ENCODE measurements at regions not wholly inside any gene's neighbourhood (a gene's known extent, or its start where the extent isn't known, plus 50 kb on each side); places are given as distances from the start of the nearest gene placed in this dataset.

DNA sequence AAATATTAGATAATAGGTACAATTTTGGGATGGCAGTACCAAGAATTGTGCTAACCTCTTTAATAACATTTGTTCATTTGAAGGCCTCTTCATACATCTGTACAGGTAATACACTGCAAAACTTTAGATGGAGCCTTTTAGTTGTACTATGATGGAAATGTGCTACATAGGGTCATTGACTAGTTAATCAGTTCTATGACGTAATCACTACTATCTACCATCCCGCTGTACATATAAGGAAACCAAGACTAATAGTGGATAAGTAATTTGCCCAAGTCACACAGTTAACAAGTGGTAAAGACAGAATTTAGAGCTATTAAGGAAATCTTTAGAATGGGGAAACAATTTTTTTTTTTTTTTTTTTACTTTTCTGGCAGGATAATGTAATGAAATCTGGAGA is 521.3 kb downstream of the TUSC7 start:
- TF ChIP-seq GATA3 (IDR thresholded peaks at IDR 0.05; ENCODE audit: low read depth, low read length) (no peak), GATA2 (IDR thresholded peaks at IDR 0.05; ENCODE audit: low read depth, low read length) (no peak)

DNA sequence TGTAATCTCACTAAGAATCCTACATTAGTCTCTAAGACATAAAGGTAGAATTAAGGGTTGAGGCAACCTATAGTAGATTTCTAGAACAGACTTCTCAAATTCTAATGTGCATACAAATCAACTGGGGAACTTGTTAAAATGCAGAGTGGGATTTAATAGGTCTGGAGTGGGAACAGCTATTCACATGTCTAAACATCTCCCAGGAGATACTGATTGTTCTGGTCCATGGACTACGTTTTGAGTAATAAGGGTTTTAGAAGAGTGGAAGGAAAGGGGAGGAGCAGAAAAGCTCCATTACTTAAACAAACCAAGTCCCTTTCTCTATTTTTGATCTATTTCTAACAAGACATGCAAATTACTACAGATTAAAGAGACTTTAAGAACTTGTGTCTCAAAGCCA is 524.8 kb downstream of the TUSC7 start:
- no peak for TF ChIP-seq GATA3 (IDR thresholded peaks at IDR 0.05; ENCODE audit: low read depth, low read length)
- no peak for TF ChIP-seq GATA2 (IDR thresholded peaks at IDR 0.05; ENCODE audit: low read depth, low read length)

DNA sequence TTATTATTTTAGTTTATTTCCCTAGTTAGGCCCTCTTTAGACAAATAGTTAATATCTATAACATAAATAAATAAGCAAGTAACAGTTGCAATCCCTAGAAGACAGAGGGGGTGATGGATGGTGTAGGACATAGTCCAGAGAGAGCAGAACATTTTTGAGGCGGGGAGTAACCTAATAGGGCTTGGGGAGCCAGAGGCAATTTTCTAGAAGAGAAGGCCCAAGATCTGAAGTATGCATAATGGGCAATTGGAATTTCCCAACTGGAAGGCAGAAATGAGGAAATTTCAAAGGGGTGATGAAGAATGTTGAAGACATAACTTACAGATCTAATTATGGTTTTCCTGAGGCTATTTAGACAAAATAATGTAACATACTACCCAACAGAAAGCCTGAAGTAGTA is 525.7 kb downstream of the TUSC7 start:
- TF ChIP-seq GATA2 (IDR thresholded peaks at IDR 0.05; ENCODE audit: low read depth, low read length) (no peak), GATA3 (IDR thresholded peaks at IDR 0.05; ENCODE audit: low read depth, low read length) (no peak)

DNA sequence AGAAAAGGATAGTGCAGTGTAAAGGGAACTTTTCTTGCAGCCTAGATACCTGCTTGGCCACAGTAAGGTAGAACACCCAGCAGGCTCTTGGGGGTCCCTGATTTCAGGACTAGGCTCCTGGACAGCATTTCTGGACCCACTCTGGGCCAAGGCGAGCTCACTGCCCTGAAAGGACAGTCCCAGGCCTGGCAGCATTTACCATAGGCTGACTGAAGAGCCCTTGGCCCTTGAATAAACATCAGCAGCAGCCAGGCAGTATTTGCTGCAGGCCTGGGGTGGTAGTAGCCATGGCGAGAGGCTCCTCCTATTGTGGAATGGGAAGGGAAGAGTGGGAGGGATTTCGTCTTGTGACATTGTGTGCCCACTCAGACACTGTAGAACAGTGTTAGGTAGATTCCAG is 529.2 kb downstream of the TUSC7 start:
- TF ChIP-seq GATA2 (IDR thresholded peaks at IDR 0.05; ENCODE audit: low read depth, low read length) (no peak), GATA3 (IDR thresholded peaks at IDR 0.05; ENCODE audit: low read depth, low read length) (no peak)

DNA sequence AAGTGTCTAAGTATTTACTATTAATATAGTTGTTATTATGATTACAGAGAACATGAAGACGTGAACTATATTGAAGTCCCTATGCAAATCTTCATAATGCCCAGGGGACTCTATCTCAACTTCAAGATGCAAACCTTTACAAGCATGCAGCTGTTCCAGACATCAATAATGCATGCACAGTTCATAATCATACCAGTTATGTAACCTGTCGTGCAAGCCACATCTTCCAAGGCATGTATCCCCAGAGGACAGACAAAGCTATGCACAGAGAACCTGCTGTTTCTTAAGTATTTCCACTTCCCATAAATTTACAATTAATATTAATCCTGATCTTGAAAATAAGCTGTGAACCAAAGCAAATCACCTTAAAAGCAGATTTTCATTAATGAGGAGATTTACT is 534.1 kb downstream of the TUSC7 start:
- TF ChIP-seq GATA2 (IDR thresholded peaks at IDR 0.05; ENCODE audit: low read depth, low read length) (no peak), GATA3 (IDR thresholded peaks at IDR 0.05; ENCODE audit: low read depth, low read length) (no peak)

DNA sequence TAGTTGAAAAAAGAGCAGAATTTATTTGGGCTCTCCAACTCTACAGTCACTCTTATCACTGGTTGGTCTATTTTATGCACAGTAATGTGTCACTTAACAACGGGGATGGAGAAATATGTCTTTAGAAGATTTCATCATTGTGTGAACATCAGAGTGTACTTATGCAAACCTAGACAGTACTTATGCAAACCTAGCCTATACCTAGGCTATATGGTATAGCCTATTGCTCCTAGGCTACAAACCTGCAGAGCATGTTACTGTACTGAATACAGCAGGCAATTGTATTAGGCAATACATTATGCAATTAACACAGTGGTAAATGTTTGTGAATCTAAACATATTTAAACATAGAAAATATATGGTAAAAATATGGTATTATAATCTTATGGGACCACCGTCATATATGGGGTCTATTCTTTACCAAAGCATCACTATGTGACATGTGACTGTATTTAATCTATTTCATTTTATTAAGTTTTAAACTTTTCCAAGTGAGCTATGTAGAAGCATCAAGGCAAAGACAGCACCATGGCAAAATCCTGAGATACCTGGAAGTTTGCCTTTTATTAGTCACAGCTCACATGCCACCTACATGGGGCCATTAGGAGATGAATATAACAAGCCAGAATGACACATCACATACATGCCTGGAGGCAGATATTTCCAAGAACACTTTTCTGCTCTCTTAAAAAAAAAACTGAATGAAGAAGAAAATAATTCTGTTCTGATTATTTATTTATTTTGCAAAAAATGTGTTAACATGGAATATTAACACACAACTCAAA is 537.4 kb downstream of the TUSC7 start:
- no peak for TF ChIP-seq GATA2 (IDR thresholded peaks at IDR 0.05; ENCODE audit: low read depth, low read length)
- TF ChIP-seq GATA3 (IDR thresholded peaks at IDR 0.05; ENCODE audit: low read depth, low read length), result no peak

DNA sequence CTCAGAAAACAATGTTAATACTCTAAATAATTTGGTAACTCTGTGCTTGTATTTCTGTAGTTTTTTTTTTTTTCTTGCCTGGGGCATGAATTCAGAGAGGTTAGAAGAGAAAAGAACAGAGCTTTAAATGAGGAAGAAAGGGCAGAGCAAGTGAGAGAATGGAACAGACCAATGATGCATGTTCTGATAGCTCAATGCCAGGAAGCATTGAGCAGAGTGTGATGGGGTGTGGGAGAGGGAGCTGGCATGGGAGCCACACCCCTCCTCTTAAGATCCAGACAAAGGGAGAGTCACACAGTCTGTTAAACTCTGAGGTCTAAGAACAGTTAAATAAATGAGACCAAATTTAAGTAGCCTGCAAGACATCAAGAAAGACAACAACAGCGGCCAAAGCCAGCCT is 538.6 kb downstream of the TUSC7 start:
- no peak for TF ChIP-seq GATA3 (IDR thresholded peaks at IDR 0.05; ENCODE audit: low read depth, low read length)
- TF ChIP-seq GATA2 (IDR thresholded peaks at IDR 0.05; ENCODE audit: low read depth, low read length), result no peak

DNA sequence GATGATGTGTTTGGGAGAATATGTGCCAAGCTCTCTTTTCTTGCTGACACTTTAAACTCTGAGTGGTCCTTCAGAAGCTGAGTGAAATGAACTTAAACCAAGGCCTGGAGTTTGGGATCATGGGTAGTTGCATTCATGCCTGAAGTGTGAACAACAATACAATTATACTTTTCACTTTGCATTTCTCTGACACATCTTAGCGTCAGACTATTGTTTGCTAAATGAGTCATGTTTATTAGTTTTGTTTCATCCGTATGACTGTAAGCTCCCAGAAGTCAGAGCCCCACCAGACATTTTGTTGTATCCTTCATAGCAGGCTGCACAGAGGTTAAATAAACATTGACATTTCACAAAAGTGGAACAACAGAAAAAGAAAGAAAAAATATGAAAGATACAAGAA is 542.6 kb downstream of the TUSC7 start:
- TF ChIP-seq GATA3 (IDR thresholded peaks at IDR 0.05; ENCODE audit: low read depth, low read length), result no peak
- no peak for TF ChIP-seq GATA2 (IDR thresholded peaks at IDR 0.05; ENCODE audit: low read depth, low read length)

DNA sequence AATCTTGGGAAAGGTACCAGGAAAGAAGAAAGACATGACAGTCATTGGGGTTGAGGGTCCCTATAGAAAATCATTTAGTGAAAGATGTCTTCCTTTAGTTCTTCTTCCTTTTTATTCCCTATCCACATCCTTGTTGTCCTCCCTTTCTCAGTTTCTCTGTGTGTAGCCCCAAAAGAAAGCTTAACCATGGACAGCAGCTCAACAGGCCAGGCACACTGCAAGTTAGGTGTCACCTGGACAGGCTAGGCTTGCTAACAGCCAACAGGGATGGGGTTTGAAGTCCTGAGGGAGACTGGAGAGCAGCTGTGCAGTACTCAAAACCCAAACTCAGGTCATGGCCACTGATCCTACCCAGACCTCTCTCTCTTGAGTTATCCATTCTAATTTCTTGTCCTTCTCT is 543.1 kb downstream of the TUSC7 start:
- TF ChIP-seq GATA2 (IDR thresholded peaks at IDR 0.05; ENCODE audit: low read depth, low read length) (no peak), GATA3 (IDR thresholded peaks at IDR 0.05; ENCODE audit: low read depth, low read length) (no peak)

DNA sequence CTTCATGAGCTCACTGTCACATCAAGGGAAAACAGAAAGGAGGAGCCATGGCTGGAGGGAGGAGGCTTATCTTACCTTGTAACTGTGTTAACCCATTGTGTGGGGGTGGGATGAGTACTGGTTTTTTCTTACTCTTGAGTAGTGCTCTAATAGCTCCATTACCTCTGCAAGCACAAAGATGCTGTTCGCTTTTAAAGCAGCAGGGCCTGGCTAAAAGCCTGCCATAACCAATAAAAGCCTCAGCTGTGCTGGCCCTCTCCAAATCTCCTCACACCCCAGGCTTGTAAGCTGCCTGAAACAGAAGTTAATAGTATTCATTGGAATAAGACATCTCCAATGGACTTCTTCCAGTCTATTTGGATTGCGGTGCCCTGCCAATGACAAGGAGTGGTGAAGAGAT is 544.1 kb downstream of the TUSC7 start:
- no peak for TF ChIP-seq GATA2 (IDR thresholded peaks at IDR 0.05; ENCODE audit: low read depth, low read length)
- no peak for TF ChIP-seq GATA3 (IDR thresholded peaks at IDR 0.05; ENCODE audit: low read depth, low read length)

DNA sequence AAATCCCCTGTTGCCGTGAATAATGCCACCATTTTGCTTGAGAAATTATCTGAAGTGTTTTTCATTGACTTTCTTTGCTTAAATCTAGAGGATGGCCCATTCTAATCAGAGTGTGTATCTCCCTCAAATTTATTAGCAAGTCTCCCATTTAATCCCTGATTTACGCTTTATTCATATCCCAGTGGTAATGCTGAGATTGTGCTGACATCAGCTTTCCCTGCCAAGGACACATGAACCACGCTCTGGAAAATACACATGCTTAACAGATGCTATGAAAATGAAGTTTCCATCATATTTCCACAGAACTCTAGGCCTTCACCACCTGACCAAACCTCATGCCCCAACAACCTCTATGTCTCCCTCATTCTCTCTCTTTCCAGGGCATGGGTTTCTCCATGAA is 545.4 kb downstream of the TUSC7 start:
- no peak for TF ChIP-seq GATA2 (IDR thresholded peaks at IDR 0.05; ENCODE audit: low read depth, low read length)
- TF ChIP-seq GATA3 (IDR thresholded peaks at IDR 0.05; ENCODE audit: low read depth, low read length), result no peak

DNA sequence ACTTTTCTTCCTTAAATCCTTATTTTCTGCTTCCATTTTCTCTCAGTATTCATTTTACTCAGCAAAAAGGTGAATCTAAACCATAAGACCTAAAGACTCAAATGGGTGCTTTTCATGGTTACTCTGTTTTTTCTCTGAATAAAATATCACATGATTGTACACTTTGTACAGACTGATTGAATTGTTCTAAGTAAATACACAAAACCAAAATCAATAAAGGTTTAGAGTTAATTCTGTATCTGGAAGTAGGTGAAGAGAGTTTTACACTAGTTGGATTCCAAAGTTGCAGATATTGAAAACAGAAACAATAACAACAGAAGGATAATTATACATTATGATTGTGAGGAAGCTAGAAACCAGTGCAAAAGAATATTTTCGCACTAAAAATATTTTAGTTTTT is 546.2 kb downstream of the TUSC7 start:
- TF ChIP-seq GATA3 (IDR thresholded peaks at IDR 0.05; ENCODE audit: low read depth, low read length) (no peak), GATA2 (IDR thresholded peaks at IDR 0.05; ENCODE audit: low read depth, low read length) (no peak)

DNA sequence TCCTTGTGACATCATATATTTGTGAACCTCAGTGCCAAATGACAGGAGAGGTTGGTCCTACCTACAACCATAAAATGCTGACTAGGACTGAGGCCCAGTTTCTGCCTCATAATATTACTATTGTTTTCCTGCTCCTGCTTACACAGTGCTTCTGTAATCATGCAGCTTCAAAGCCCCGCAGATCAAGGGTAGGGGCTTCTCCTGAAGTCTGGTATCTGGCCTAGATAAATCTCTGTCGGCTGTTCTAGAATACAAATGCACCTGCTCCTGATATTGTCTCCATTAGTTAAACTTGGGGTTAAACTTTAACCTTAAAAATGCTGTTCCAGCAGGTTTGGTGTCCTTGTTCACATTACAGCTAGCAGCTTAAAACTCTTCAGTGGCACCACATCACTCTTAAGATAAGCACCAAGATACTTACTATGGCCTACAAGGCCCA is 552.4 kb downstream of the TUSC7 start:
- no peak for TF ChIP-seq GATA3 (IDR thresholded peaks at IDR 0.05; ENCODE audit: low read depth, low read length)
- TF ChIP-seq GATA2 (IDR thresholded peaks at IDR 0.05; ENCODE audit: low read depth, low read length), result no peak

DNA sequence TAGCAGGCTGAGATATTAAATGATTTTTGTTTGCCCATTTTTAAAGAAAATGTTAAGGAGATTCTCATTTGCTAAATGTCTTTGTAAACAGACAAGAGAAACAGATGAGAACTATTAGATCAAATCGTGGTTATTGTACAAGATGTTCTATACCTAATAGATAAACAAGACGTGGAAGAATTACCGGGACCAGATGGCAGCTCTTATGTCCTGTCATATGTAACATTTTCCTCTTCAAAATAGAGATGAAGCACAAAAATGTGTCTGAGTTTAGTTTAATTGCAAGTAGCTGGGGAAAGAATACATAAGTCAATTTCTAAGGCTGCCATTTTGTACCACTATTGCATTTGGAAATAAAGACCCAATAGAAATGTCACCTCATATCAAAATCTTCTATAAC is 553.7 kb downstream of the TUSC7 start:
- TF ChIP-seq GATA2 (IDR thresholded peaks at IDR 0.05; ENCODE audit: low read depth, low read length) (no peak), GATA3 (IDR thresholded peaks at IDR 0.05; ENCODE audit: low read depth, low read length) (no peak)

DNA sequence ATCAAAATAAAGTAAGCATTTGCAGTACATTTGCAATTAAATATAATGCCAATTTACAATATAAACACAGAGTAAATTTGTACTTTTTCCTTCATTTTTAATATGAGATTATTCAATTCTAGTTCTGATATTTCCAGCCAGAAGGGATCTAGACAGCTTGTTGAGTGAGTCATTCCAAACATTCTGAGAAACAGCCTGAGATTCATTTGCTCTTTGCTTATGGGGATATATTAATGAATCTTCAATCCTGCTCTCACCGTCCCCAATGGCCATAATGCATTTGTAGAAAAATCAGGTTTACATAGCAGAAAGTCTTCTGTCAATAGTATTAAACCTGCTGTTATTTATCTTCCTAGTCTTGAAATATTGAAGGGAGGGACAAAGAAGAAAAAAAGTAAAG is 554.2 kb downstream of the TUSC7 start:
- TF ChIP-seq GATA2 (IDR thresholded peaks at IDR 0.05; ENCODE audit: low read depth, low read length) (no peak), GATA3 (IDR thresholded peaks at IDR 0.05; ENCODE audit: low read depth, low read length) (no peak)
